Sigmoid colon (tissue), 4 donors: ENCODE measurements at regions not wholly inside any gene's neighbourhood (a gene's known extent, or its start where the extent isn't known, plus 50 kb on each side); places are given as distances from the start of the nearest gene placed in this dataset.

Experiments used
- CTCF ChIP-seq, 4 experiments: fragments of 450-650 bp in 3 of 4; fragments of 200-600 bp in 1 of 4; IDR thresholded peaks; one replicate each; pipeline ENCODE4 v1.5.1; 2016 to 2019; ENCODE audit warnings: antibody characterized with exemption in 4 of 4, mild to moderate bottlenecking in 3 of 4, moderate library complexity in 2 of 4
- EP300 ChIP-seq, 4 donors: sonication (generic); formaldehyde crosslinking; IDR thresholded peaks; one replicate each; pipeline ENCODE4 v1.6.1; 2017; ENCODE audit warnings: antibody characterized with exemption in 4 of 4
- POLR2A ChIP-seq, 2 donors: fragments of 450-650 bp; IDR thresholded peaks; one replicate each; pipeline ENCODE4 v1.6.1; 2016; ENCODE audit warnings: antibody characterized with exemption in 2 of 2, mild to moderate bottlenecking in 2 of 2, moderate library complexity in 2 of 2
- POLR2AphosphoS5 ChIP-seq, 4 donors: sonication (generic); formaldehyde crosslinking; IDR thresholded peaks; one replicate each; pipeline ENCODE4 v1.6.1; 2017; ENCODE audit warnings: antibody characterized with exemption in 4 of 4

- TF ChIP-seq CTCF (IDR thresholded peaks at IDR 0.05) (no peak), POLR2AphosphoS5 (IDR thresholded peaks at IDR 0.05) (no peak), POLR2A (IDR thresholded peaks at IDR 0.05) (no peak), EP300 (IDR thresholded peaks at IDR 0.05) (no peak)
These were observed 375.9 kb downstream of the KIF4B start for GRCh38 chr5:155389498-155389897.
